H4 (cell line): ENCODE measurements at regions not wholly inside any gene's neighbourhood (a gene's known extent, or its start where the extent isn't known, plus 50 kb on each side); places are given as distances from the start of the nearest gene placed in this dataset.
"Not testable (repeated sequence)": the region's sequence is repeated elsewhere in the genome, so short reads cannot be mapped to it uniquely, and the experiment has no call there.

Experiments used
- DNase-seq: peaks from one replicate; pipeline ENCODE4 v3.0.0-alpha.2; 2015; ENCODE audit warnings: low spot score

- DNase-seq: no peak
Measured at GRCh38 chr3:15903759-15904720, 106.3 kb upstream of the ANKRD28 start.

- no peak for DNase-seq
Measured at GRCh38 chr3:15905041-15905440, 107.3 kb upstream of the ANKRD28 start.

- DNase-seq: not testable (repeated sequence)
Measured at GRCh38 chr3:15907403-15907802, 109.6 kb upstream of the ANKRD28 start.

- DNase-seq: no peak
Measured at GRCh38 chr3:15918988-15919387, 121.2 kb upstream of the ANKRD28 start.

GRCh38 chr3:15919971-15920370, 122.2 kb upstream of the ANKRD28 start:
- no peak for DNase-seq

GRCh38 chr3:15923640-15924405, 126.0 kb upstream of the ANKRD28 start:
- peak; percentile 14 for DNase-seq

DNA sequence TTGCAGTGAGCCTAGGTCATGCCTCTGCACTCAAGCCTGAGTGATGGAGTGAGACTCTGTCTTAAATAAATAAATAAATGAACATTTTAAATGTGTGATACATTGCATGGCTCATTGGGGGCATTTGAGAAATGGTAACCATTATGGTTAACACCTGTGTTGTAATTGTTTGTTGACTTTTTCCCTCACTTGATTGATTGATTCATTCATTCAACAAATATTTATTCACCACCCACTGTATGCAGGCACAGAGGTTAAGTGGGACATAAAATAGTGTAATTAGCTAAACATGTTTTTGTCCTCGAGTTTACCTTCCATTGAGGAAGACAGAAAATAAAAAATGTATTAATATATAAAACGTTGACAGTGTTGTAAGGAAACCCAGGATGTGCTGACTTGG, 127.1 kb upstream of the ANKRD28 start:
- no peak for DNase-seq

DNA sequence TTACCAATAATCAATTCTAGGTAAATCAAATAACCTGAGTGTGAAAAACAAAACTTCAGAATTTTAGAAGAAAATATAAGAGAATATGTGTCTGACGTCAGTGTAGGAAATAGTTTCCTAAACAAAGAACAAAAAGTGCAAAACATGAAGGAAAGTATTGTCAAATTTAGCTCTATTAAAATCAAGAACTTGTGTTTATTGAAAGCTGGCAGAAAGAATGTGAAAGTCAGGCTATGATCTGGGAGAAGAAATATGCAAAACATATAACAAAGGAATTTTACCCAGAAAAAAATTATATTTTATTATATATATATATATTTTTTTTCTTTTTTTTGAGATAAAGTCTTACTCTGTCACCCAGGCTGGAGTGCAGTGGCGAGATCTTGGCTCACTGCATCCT, 129.1 kb upstream of the ANKRD28 start:
- DNase-seq: no peak

DNA sequence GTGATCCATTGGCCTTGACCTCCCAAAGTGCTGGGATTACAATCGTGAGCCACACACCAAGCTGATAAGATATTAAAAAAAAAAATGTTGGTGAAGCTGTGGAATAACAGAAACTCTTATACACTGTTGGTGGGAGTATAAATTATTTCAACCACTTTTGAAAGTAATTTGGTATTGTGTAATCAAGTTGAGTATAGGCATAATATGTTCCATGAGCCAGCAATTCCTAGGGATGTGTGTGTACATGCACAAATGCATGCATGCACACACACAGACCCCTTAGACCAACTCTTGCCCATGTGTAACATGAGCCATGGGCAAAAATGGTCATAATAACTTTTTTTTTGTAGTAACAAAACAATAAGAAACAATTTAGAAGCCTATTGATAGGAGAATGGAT, 130.2 kb upstream of the ANKRD28 start:
- DNase-seq: no peak

GRCh38 chr3:15929944-15930571, 132.3 kb upstream of the ANKRD28 start:
- no peak for DNase-seq

GRCh38 chr3:15932348-15933300, 134.8 kb upstream of the ANKRD28 start:
- no peak for DNase-seq

DNA sequence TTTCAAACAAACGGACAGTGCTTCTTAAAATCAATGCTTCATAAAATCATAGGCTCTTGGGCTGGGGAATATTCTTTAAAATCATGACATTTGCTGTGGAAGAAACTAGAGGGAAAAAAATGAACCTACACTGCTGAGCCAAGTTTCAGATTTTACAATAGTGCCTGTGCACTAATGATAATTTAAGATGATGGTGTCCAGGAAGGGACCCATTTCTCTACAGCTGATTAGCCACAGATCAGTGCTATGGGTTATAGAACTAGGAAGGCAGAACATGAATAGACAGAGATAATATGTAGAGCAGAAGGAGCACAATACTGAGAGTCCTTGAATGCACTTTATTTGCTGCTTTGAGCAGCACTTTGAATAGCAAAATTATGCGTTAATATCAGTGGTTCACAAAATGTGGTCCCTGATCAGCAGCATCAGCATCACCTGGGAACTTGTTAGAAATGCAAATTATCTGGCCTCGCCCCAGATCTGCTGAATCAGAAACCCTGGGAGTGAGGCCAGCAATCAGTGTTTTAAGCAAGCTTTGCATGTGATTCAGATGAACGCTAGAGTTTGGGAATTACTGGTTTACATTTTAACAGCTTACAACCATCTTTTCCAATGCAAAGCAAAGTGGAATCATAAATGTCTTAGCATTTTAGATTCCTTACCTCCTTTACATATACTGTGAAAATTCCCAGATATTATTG, 135.8 kb upstream of the ANKRD28 start:
- DNase-seq: no peak

DNA sequence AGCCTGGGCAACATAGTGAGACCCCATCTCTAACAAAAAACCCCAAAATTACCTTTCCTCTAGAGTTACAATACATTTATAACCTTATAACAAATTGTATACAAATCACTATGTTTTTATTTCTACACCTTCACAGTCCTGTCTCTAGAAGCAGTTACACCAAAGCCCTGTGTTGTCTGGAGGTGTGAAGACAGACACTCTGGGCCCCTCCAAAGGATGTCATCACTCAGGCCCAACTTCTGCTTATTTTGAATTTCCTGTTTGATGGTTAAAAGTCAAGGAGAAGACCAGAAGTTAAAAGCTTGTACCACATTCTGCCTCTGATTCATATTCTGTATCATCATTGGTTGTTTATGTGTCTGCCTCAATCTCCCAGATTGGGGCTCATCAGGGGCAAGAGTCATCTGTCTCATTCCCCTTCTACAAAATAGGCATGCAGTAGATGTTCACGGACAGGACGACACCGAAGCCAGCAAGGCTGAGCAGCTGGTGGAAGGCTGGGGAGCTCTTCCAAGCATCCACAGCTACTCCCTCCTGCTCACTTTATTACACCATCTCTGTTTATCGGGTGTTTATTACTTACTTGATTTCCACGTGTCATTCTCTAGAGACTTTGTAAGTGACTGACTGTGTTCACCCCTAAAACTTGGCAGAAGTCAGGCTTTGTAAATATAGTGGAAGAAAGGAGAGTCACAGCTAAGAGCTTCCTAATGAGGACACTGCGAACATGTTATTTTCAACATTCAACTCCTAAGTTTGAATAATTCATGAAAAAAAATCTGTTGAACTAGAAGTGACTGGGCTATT, 136.8 kb upstream of the ANKRD28 start:
- no peak for DNase-seq

GRCh38 chr3:15936312-15936711, 138.5 kb upstream of the ANKRD28 start:
- DNase-seq: no peak

GRCh38 chr3:15940641-15941040, 142.9 kb upstream of the ANKRD28 start:
- no peak for DNase-seq

DNA sequence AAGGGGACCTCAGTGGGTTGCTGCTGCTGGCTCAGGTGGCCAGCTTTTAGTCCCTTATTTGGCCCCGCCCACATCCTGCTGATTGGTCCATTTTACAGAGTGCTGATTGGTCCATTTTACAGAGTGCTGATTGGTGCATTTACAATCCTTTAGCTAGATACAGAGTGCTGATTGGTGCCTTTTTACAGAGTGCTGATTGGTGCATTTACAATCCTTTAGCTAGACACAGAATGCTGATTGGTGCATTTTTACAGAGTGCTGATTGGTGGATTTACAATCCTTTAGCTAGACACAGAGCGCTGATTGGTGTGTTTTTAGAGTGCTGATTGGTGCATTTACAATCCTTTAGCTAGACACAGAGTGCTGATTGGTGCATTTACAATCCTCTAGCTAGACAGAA, 143.7 kb upstream of the ANKRD28 start:
- DNase-seq: not testable (repeated sequence)

- DNase-seq: no peak
Measured at GRCh38 chr3:15941958-15942357, 144.2 kb upstream of the ANKRD28 start.

DNA sequence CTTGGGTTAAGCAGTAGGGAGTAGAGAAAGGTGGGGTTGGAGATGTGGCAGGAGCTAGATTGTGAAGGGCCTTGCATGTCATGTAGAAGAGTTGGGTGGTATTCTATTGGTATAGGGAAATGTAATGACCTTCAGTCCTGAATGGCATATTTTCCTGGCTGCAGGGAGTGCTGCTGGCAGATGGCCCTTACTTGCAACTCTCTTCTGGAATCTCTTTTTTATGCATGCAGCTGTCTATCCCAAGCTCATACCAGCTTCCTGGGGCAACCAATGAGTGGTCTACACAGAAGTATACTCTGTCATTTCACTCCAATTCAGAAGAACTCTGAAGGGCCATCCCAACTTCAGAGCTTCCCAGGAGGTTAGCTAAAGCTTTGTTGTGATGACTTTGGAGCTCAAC, 144.7 kb upstream of the ANKRD28 start:
- no peak for DNase-seq

- no peak for DNase-seq
Measured at GRCh38 chr3:15942936-15943335, 145.2 kb upstream of the ANKRD28 start.

GRCh38 chr3:15948388-15948787, 150.6 kb upstream of the ANKRD28 start:
- no peak for DNase-seq
